OCI-LY3 (cell line): ENCODE measurements at regions not wholly inside any gene's neighbourhood (a gene's known extent, or its start where the extent isn't known, plus 50 kb on each side); places are given as distances from the start of the nearest gene placed in this dataset.

Experiments
- EZH2phosphoT487 ChIP-seq: fragments of 200-600 bp; shearing (Covaris generic); IDR thresholded peaks from 2 replicates; pipeline ENCODE4 v1.6.1; 2018; ENCODE audit warnings: antibody characterized with exemption, mixed run types, low read depth
- TF ChIP-seq, protein P1 (sequence below): fragments of 200-600, 300-600 bp; sonication (generic); IDR thresholded peaks from 2 replicates; pipeline ENCODE4 v1.5.1; 2014; ENCODE audit warnings: antibody characterized with exemption, low read length, low read depth

GRCh38 chr5:125106271-125106670 is 359.8 kb upstream of the ZNF608 start:
- TF ChIP-seq, protein P1, sequence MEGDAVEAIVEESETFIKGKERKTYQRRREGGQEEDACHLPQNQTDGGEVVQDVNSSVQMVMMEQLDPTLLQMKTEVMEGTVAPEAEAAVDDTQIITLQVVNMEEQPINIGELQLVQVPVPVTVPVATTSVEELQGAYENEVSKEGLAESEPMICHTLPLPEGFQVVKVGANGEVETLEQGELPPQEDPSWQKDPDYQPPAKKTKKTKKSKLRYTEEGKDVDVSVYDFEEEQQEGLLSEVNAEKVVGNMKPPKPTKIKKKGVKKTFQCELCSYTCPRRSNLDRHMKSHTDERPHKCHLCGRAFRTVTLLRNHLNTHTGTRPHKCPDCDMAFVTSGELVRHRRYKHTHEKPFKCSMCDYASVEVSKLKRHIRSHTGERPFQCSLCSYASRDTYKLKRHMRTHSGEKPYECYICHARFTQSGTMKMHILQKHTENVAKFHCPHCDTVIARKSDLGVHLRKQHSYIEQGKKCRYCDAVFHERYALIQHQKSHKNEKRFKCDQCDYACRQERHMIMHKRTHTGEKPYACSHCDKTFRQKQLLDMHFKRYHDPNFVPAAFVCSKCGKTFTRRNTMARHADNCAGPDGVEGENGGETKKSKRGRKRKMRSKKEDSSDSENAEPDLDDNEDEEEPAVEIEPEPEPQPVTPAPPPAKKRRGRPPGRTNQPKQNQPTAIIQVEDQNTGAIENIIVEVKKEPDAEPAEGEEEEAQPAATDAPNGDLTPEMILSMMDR, result no peak
- TF ChIP-seq EZH2phosphoT487, result no peak
